GM23338 (cell line): ENCODE measurements at regions not wholly inside any gene's neighbourhood (a gene's known extent, or its start where the extent isn't known, plus 50 kb on each side); places are given as distances from the start of the nearest gene placed in this dataset.
A peak's percentile ranks its signal among the peaks of the same experiment; 100 is the strongest.

Source experiments
- ATAC-seq: fragments of 200-7000 bp; cut with Tn5 transposase; 3 replicates; pipeline ENCODE4 v1.9.1; 2020
- DNase-seq: peaks from one replicate; pipeline ENCODE4 v3.0.0-alpha.2; 2015; ENCODE audit warnings: low spot score
- H2AFZ ChIP-seq: fragments of 200-600 bp; sonication (generic); 2 replicates; pipeline ENCODE4 v1.8.0; 2016; ENCODE audit warnings: antibody characterized with exemption, mild to moderate bottlenecking, moderate library complexity
- H3F3A ChIP-seq: fragments of 200-600 bp; sonication (generic); replicated peaks from 2 replicates; pipeline ENCODE4 v1.8.0; 2017; ENCODE audit warnings: antibody characterized with exemption, mixed run types, low read depth
- H3K27ac ChIP-seq: fragments of 200-600 bp; sonication (generic); 2 replicates; pipeline ENCODE4 v1.6.1; 2016; ENCODE audit warnings: low read depth
- H3K27me3 ChIP-seq: fragments of 200-600 bp; sonication (generic); 2 replicates; pipeline ENCODE4 v1.8.0; 2016; ENCODE audit warnings: mild to moderate bottlenecking, mixed run types, moderate library complexity; ENCODE audit not compliant: insufficient read depth
- H3K36me3 ChIP-seq: fragments of 200-600 bp; sonication (generic); 2 replicates; pipeline ENCODE4 v1.8.0; 2016; ENCODE audit warnings: mild to moderate bottlenecking; ENCODE audit not compliant: insufficient read depth
- H3K4me1 ChIP-seq: fragments of 200-600 bp; sonication (generic); 2 replicates; pipeline ENCODE4 v1.8.0; 2016; ENCODE audit warnings: mild to moderate bottlenecking, moderate library complexity; ENCODE audit not compliant: insufficient read depth
- H3K4me2 ChIP-seq: fragments of 200-600 bp; sonication (generic); 2 replicates; pipeline ENCODE4 v1.7.1; 2017; ENCODE audit warnings: mixed run types
- H3K4me3 ChIP-seq: fragments of 200-600 bp; sonication (generic); 2 replicates; pipeline ENCODE4 v1.6.1; 2016; ENCODE audit warnings: mixed run types
- H3K79me2 ChIP-seq: fragments of 200-600 bp; sonication (generic); replicated peaks from 2 replicates; pipeline ENCODE4 v1.8.0; 2017; ENCODE audit warnings: mild to moderate bottlenecking; ENCODE audit not compliant: insufficient read depth
- H3K9me2 ChIP-seq: fragments of 200-600 bp; sonication (generic); 2 replicates; pipeline ENCODE4 v1.8.0; 2017; ENCODE audit not compliant: insufficient read depth
- H4K20me1 ChIP-seq: fragments of 200-600 bp; sonication (generic); replicated peaks from 2 replicates; pipeline ENCODE4 v1.8.0; 2017; ENCODE audit warnings: mild to moderate bottlenecking; ENCODE audit not compliant: insufficient read depth
- H3K27ac Mint-ChIP-seq: 2 replicates; pipeline ENCODE4 v1.8.0; 2020; ENCODE audit warnings: inconsistent platforms, mild to moderate bottlenecking, moderate library complexity, mixed read lengths
- H3K27me3 Mint-ChIP-seq: 3 replicates; pipeline ENCODE4 v1.8.0; 2022; ENCODE audit warnings: low read depth, mild to moderate bottlenecking, moderate library complexity, mixed read lengths, inconsistent platforms; ENCODE audit not compliant: insufficient read depth, poor library complexity
- H3K36me3 Mint-ChIP-seq: 3 replicates; pipeline ENCODE4 v1.8.0; 2021; ENCODE audit warnings: low read depth, mild to moderate bottlenecking, inconsistent platforms, moderate library complexity, mixed read lengths
- H3K4me1 Mint-ChIP-seq: 3 replicates; pipeline ENCODE4 v1.8.0; 2020; ENCODE audit warnings: mild to moderate bottlenecking, inconsistent platforms, mixed read lengths
- H3K4me3 Mint-ChIP-seq: 3 replicates; pipeline ENCODE4 v1.8.0; 2021; ENCODE audit warnings: moderate library complexity, mild to moderate bottlenecking, inconsistent platforms, mixed read lengths
- H3K9me3 Mint-ChIP-seq: 3 replicates; pipeline ENCODE4 v1.8.0; 2020; ENCODE audit warnings: moderate library complexity, mild to moderate bottlenecking, inconsistent platforms, mixed read lengths
- CREB1 ChIP-seq: fragments of 250-450 bp; sonication (Bioruptor Pico); IDR thresholded peaks from 2 replicates; pipeline ENCODE4 v1.5.0; 2020; ENCODE audit warnings: low read depth, mild to moderate bottlenecking, moderate library complexity
- CTCF ChIP-seq, 2 experiments: fragments of 200-600 bp in 1 of 2; sonication (generic) in 1 of 2; conservative IDR thresholded peaks; 2 replicates each; pipeline versions ENCODE4 v1.5.1 to v1.6.1; 2016 to 2017; ENCODE audit warnings: antibody characterized with exemption in 2 of 2, low read depth in 2 of 2, mild to moderate bottlenecking in 2 of 2, moderate library complexity in 1 of 2
- ETS1 ChIP-seq: IDR thresholded peaks from 2 replicates; pipeline ENCODE4 v1.6.1; 2016; ENCODE audit warnings: antibody characterized with exemption
- EZH2 ChIP-seq: fragments of 200-600 bp; sonication (generic); IDR thresholded peaks from one replicate; pipeline ENCODE4 v1.8.0; 2017; ENCODE audit warnings: antibody characterized with exemption, mild to moderate bottlenecking, low read depth; ENCODE audit not compliant: unreplicated experiment
- EZH2phosphoT487 ChIP-seq: fragments of 200-600 bp; sonication (generic); IDR thresholded peaks from one replicate; pipeline ENCODE4 v1.8.1; 2018; ENCODE audit warnings: antibody characterized with exemption; ENCODE audit not compliant: unreplicated experiment
- JUNB ChIP-seq: IDR thresholded peaks from one replicate; pipeline ENCODE4 v1.6.1; 2016; ENCODE audit warnings: antibody characterized with exemption; ENCODE audit not compliant: unreplicated experiment
- NANOG ChIP-seq: IDR thresholded peaks from 2 replicates; pipeline ENCODE4 v1.6.1; 2016; ENCODE audit warnings: antibody characterized with exemption, borderline replicate concordance
- POLR2AphosphoS5 ChIP-seq: IDR thresholded peaks from 2 replicates; pipeline ENCODE4 v1.6.1; 2016; ENCODE audit warnings: antibody characterized with exemption, low read depth
- REST ChIP-seq: IDR thresholded peaks from one replicate; pipeline ENCODE4 v1.6.1; 2018; ENCODE audit warnings: antibody characterized with exemption; ENCODE audit not compliant: unreplicated experiment
- STAT1 ChIP-seq: IDR thresholded peaks from one replicate; pipeline ENCODE4 v1.6.1; 2016; ENCODE audit warnings: antibody characterized with exemption; ENCODE audit not compliant: unreplicated experiment
- ZNF114 ChIP-seq: fragments of 250-450 bp; sonication (Bioruptor Pico); IDR thresholded peaks from 2 replicates; pipeline ENCODE4 v1.5.0; 2020; ENCODE audit warnings: mild to moderate bottlenecking, moderate library complexity
- ZNF331 ChIP-seq: fragments of 250-450 bp; sonication (Bioruptor Pico); IDR thresholded peaks from 2 replicates; pipeline ENCODE4 v1.5.0; 2020; ENCODE audit warnings: low read depth, mild to moderate bottlenecking, moderate library complexity
- ZNF462 ChIP-seq: fragments of 250-450 bp; sonication (Bioruptor Pico); IDR thresholded peaks from 2 replicates; pipeline ENCODE4 v1.5.0; 2020; ENCODE audit warnings: mild to moderate bottlenecking, moderate library complexity

GRCh38 chr2:8121826-8122513 is 559.9 kb upstream of the ID2 start:
- Histone ChIP-seq H4K20me1 (no peaks in the 10 kb centered on the region), H3K36me3 (no peaks in the 10 kb centered on the region), H3F3A (no peaks in the 10 kb centered on the region), H3K79me2 (no peaks in the 10 kb centered on the region), H2AFZ (peak overlapping the region; percentile 52; the same call in 1 of the 2 replicates), H3K4me3 (no peak overlapping the region), H3K27ac (no peak overlapping the region), H3K27me3 (no peaks in the 10 kb centered on the region), H3K4me2 (no peak overlapping the region), H3K9me2 (0 out of 2 replicates have a peak, but pooled peaks cover 6% of the 10 kb centered on the region), H3K4me1 (peaks cover 4% of the 10 kb centered on the region; the same call in 1 of the 2 replicates)
- H3K4me1 Mint-ChIP-seq = peaks cover 11% of the 10 kb centered on the region
- DNase-seq = no peak
- no peak for ATAC-seq
- TF ChIP-seq ZNF114 (CRISPR knock-in tag) = no peak
- TF ChIP-seq REST = no peak
- no peak for TF ChIP-seq JUNB
- TF ChIP-seq NANOG = no peak
- no peak for TF ChIP-seq STAT1
- no peak for TF ChIP-seq ZNF331 (CRISPR knock-in tag)
- no peak for TF ChIP-seq CTCF (conservative IDR thresholded peaks at IDR 0.05; ENCODE audit: low read depth in 2 of 2)
- TF ChIP-seq POLR2AphosphoS5 = no peak
- no peak for TF ChIP-seq CREB1 (CRISPR knock-in tag)
- TF ChIP-seq EZH2phosphoT487 = no peak
- TF ChIP-seq ZNF462 (CRISPR knock-in tag) = no peak
- TF ChIP-seq EZH2 = no peak
- no peak for TF ChIP-seq ETS1
- H3K4me3 Mint-ChIP-seq = no peak overlapping the region
- H3K27me3 Mint-ChIP-seq = peaks cover 5% of the 10 kb centered on the region
- no peaks in the 10 kb centered on the region for H3K9me3 Mint-ChIP-seq
- no peak overlapping the region for H3K27ac Mint-ChIP-seq
- peaks cover 3% of the 10 kb centered on the region; the same call in 1 of the 3 replicates for H3K36me3 Mint-ChIP-seq
